GM10248 (cell line): ENCODE measurements at regions not wholly inside any gene's neighbourhood (a gene's known extent, or its start where the extent isn't known, plus 50 kb on each side); places are given as distances from the start of the nearest gene placed in this dataset.

Experiments used
- CTCF ChIA-PET: fragments of 300-600 bp; sonication (Branson Sonifier 250); formaldehyde crosslinking; extraction: SDS; loops from one replicate; lab custom pipeline; 2021; ENCODE audit warnings: antibody characterized with exemption; lab: Yijun Ruan, JAX
- POLR2A ChIA-PET: fragments of 350-650 bp; sonication (Branson Sonifier 250); formaldehyde crosslinking; extraction: SDS; loops from one replicate; lab custom pipeline; 2020; ENCODE audit warnings: antibody characterized with exemption; lab: Yijun Ruan, JAX
- DNase-seq: peaks from one replicate; pipeline ENCODE4 v3.0.0; 2012; ENCODE audit errors: extremely low spot score
- TF ChIP-seq, protein P1 (sequence below): IDR thresholded peaks from 2 replicates; pipeline ENCODE4 v1.5.1; 2012; ENCODE audit warnings: mild to moderate bottlenecking, low read depth; ENCODE audit errors: extremely low read depth, missing control alignments, control extremely low read depth

DNA sequence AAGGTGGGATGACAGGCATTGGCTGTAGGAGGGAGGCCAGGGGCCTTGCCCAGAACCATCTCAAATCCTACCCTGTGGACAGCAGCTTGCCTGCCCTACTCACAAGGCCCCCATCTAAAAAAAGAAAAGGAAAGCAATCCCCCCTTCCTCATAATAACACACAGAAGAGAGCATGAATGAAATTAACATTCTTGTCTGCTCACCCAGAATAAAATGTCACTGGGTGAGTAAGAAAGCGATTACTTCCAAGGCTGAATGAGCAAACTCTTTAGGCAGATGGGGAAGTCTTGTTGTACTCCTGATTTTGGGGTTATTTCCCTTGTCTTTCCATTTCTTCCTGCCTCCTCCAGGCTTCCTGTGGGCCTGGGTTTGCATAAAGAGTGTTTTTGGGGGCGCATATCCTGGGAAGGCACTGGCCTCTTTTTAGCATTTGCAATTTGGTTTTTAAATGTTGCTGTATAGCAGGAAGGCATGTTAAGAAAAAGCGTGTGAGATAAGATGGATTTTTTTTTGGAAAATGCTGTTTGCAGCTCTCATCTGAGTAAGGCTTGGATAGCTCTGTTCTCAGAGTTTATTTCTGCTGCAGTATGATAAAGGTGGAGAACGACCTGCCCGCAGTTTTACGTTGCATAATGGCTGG lies 248.3 kb upstream of the GATB start:
- TF ChIP-seq, protein P1, sequence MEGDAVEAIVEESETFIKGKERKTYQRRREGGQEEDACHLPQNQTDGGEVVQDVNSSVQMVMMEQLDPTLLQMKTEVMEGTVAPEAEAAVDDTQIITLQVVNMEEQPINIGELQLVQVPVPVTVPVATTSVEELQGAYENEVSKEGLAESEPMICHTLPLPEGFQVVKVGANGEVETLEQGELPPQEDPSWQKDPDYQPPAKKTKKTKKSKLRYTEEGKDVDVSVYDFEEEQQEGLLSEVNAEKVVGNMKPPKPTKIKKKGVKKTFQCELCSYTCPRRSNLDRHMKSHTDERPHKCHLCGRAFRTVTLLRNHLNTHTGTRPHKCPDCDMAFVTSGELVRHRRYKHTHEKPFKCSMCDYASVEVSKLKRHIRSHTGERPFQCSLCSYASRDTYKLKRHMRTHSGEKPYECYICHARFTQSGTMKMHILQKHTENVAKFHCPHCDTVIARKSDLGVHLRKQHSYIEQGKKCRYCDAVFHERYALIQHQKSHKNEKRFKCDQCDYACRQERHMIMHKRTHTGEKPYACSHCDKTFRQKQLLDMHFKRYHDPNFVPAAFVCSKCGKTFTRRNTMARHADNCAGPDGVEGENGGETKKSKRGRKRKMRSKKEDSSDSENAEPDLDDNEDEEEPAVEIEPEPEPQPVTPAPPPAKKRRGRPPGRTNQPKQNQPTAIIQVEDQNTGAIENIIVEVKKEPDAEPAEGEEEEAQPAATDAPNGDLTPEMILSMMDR = no peak
- no peak for DNase-seq
- CTCF ChIA-PET = interaction anchor here (0.9 to 1.3 kb wide), 3 partner anchors 9 to 36 kb away, joined by 3 read pairs; no protein-coding TSS in a partner anchor
- POLR2A ChIA-PET = no interaction called here

DNA sequence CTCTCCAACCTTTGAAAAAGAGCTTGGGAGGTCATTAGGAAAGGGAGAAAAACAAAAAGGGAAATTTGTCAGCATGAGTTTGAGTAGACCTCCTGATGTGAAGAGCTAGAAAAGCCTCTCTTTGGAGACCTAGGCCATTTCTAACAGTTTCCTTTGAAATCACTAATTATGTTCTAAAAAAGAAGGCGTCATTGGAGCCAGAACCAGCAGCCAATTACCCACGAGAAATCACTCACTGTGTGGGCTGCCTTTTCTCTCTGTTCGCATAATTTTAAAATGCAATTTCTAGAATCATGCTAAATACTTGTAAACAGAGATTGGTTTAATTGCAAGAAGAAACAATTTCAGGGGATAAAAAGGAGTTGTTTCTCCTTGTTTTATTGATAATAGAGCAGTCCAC lies 246.3 kb upstream of the GATB start:
- CTCF ChIA-PET = interaction anchor here (1.0 to 1.3 kb wide), 3 partner anchors 9 to 39 kb away, joined by 3 read pairs; no protein-coding TSS in a partner anchor
- TF ChIP-seq, protein P1 = no peak
- DNase-seq = no peak
- POLR2A ChIA-PET = no interaction called here

DNA sequence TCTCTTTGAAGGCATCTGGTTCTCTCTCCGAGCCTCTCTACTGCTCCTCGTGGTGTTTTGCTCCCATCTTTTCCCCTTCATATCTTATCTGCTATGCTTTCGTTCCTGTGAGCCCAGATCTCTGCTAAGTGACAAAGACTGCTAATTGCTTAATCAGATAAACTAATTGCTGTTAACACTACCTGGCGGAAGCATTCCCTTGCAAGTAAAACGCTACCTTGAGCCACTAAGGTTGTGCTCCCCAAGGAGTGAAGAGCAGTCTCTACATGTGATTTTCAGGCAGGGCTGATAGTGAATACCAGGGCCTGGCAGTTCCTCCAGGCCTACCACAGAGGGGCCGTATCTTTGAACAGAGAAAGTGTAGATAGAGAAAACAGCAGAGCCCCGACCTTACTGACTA lies 244.0 kb upstream of the GATB start:
- ChIA-PET POLR2A (no interaction called here), CTCF (no interaction called here)
- DNase-seq = no peak
- TF ChIP-seq, protein P1 = no peak

DNA sequence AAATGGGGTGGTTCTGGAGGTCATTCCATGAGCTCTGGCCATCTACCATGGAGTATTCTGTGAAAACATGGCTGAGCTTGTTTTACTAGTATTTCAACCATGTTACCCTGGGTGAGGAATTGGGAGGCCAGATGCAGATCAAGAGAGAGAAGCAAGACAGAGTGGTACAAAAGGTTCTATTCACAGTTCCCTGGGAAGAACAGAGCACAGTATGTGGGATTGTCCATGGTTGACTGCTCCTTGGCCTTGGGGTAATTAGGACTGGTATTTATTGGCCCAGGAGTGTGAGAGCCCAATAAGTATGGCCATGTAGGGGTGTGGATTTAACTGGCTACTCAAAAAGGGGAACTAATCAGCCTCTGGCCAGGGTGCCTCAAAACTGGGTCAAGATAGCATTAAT lies 239.7 kb upstream of the GATB start:
- TF ChIP-seq, protein P1 = no peak
- ChIA-PET POLR2A (no interaction called here), CTCF (interaction anchor here (1.0 to 1.1 kb wide), 2 partner anchors 9 to 17 kb away, joined by 3 read pairs; no protein-coding TSS in a partner anchor)
- DNase-seq = no peak

DNA sequence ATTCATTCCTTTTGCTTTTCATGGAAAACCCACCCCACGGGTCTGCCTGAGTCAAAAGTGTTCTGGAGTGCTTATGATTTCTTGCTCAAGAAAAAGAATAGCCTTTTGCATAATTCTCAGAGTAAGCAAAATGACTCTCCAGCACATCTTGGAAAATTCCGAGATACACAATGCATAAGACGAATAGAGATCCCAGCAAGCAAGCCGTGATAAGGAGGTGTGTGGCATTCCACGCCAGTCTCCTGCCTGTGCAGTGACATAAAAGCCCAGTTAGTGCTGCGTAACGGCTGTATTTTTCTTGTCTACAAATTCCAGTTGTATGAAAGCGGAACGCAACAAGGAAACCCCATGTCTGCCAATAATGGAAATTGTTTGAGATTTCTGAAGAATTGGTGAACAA lies 237.9 kb upstream of the GATB start:
- TF ChIP-seq, protein P1 = no peak
- ChIA-PET POLR2A (no interaction called here), CTCF (interaction anchor here (1.0 kb wide), 1 partner anchor 8 kb away, joined by 3 read pairs; no protein-coding TSS in a partner anchor)
- no peak for DNase-seq

DNA sequence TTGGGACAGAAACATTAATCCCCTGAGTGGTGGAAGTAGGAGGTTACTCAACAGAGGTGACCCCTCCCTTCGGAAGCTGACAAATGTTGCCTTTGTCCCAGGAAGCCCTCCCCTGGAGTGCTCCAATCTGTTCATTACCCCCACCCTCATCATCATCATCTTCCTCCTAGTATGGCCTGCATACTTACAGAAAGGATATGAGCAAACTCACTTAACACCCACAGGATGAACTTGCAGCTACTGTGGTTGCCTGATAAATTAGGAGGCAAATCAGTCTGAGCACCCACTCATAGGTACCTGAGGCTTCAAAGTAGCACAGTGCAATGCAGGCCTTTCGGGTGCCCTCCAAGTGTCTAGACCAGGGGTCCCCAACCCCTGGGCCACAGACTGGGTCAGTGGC lies 236.7 kb upstream of the GATB start:
- POLR2A ChIA-PET = no interaction called here
- CTCF ChIA-PET = no interaction called here
- TF ChIP-seq, protein P1 = no peak
- no peak for DNase-seq
